GM19240 (cell line): ENCODE measurements at regions not wholly inside any gene's neighbourhood (a gene's known extent, or its start where the extent isn't known, plus 50 kb on each side); places are given as distances from the start of the nearest gene placed in this dataset.

Experiments
- DNase-seq: peaks from one replicate; pipeline ENCODE4 v3.0.0; 2011; ENCODE audit warnings: low spot score; ENCODE audit not compliant: insufficient read length

DNA sequence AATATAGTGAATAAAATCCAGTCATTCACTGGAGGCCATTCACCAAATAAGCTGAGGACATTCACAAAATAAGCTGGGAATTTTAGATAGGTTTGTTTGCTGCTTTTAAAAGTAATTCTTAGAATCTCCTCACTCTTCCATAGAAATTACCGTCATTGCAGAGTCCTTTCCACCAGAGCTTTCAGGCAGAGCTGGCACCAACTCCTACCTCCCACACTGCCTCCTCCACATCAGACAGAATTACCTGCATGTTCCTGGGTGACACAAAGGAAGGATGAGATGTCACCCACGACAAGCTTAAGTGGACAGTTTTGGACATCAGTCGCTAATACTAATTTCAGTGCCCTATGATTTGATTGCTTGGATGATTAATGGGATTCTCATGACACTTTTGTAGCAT lies 1113.2 kb downstream of the IGSF11 start:
- DNase-seq = no peak

DNA sequence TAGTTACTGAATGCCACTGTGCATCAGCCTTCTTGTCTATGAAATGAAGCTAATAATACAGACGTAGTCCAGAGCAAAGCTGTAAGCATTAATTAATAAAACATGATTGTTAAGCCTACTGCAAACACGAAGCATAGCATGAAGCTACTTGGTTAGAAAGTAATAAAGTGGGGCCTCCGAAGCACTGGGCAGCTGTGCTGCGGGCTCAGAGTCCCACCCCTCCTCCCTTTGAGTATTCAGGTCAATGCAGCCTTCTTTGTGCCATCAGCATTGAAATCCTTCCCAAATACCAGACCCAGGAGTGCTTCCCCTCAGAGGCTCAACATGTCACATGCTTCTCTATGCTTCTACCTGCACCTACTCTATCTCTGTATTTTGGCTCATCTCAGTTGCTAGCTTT lies 1112.6 kb downstream of the IGSF11 start:
- no peak for DNase-seq

DNA sequence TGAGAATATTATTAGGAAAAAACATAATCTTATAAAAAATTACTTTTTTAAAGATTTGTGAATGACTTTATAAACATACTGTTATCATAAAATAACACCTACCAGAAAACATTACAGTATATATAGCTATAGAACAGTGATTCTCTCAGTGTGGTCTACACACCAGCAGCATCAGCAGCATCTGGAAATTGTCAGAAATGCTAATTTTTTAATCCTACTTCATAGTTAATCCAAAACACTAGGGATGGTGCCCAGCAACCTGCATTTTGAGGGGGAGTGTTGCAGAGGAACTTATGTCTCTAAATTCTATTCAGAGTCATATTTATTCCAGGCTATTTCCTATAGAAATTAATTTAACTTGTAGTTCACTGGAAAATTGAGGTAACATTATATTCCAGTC lies 1107.8 kb downstream of the IGSF11 start:
- no peak for DNase-seq

DNA sequence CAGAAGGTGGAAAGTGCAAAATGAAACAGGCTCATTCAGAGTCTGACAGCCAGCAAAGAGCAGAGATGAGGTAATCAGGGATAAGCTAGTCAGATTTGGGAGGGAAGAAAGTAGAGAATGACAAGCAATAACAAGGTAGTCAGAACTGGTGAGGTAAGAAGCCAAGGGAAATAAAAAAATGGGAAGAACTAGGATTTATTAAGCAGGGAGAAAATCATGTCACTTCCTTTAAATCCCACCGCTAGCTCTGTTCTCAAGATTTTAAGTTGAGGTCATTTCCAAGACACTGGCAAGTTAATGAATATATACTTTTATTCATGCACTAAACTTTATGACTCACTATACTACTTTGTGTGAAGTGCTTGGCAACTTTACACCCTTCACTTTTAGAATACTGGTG lies 1106.8 kb downstream of the IGSF11 start:
- no peak for DNase-seq

DNA sequence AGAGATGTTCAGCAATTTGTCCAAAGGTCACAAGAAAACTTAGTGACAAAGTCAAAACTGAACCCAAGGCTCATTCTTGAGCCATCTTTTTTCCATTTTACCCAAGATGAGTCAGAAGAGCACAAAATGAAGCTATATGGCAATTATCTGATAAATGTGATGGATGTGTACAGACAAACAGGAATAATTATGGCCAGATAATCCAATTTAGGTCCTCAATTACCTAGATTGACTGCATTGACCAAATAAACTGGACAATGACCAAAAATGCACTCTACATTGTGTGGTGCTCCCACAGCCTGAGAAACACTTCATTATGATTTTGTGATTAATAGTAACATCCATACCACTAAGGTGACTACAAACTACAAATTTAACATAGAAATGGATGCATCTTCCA lies 1105.8 kb downstream of the IGSF11 start:
- no peak for DNase-seq

DNA sequence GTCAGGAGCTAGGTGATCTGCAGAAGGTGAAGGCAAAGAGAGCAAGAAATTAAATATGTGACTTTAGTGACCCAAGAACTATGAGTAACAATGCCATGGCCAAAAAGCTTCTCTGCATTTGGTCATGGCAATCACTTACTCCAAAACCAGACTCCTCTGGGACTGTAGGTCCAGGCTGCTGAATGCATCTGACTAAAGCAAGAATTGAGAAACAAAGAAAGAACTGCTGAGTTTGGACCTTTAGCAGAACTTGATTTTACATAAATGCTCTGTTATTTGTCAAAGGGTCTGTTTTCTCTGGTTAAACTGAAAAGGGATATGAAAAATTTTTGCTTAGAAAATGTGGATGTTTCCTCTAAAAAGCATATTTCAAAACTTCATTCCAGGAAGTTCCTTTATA lies 1102.2 kb downstream of the IGSF11 start:
- DNase-seq = no peak

DNA sequence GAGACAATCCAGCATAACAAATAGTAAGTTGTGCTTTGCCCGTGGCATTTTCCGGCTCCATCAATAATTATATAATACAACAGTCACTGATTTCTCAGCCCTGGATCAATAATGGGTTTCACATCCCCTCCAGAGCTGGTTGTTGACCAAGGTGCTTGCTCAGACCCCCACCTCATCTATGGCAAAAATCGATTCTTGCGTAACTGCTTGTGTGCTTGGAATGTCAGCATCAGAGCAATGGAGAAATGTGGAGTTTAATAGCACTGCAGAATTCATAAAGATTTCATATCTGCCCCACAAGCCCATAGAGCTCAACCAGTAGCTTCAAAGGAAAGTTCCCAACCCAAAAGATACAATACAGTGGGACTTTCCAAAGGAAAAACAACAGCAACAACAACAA lies 1098.5 kb downstream of the IGSF11 start:
- DNase-seq = no peak

DNA sequence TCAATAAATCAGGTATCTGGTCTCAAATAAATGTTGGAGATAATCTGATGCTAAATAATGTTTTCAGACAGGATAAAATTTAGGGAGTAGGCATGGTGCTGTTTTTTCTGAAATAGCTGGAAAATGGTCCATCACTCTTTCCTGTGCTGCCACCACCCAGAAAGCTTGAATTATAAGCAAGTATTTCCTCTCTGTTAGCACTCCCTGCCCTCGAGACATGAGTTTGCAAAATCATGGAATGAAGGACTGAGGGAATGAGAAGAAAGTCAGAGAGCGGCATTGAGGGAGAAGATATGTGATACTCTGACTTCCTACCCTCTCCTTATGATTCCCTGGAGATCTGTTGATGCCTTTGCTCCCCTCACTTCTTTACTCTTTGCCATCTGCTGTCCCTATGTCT lies 1095.7 kb downstream of the IGSF11 start:
- no peak for DNase-seq

DNA sequence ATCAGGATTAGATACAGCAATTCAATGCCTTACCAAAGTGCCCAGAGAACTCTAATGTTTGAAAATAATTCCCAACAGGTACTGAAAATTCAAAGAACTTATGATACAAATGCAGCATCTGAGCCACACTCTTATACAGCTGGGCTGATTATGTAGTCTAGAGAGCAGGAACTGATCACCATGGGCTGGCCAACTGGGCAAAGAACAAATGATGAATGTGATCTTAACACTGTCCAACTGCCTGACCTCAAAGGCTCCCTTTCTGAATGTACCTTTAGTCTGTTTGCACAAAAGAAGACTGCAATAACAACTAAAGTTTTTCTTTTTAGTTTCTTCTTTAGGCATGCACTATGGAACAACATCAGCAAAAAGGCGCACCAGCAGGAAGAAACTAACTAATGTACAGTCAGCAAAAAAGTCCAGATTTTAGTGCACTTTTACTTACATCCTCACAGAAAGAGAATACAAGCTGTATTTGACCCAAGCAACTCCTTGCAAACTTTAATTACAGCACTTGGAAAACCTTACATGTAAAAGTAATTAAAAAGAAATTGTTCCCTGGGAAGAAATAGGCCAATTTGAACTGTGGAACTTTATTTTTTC lies 1095.1 kb downstream of the IGSF11 start:
- DNase-seq = no peak

DNA sequence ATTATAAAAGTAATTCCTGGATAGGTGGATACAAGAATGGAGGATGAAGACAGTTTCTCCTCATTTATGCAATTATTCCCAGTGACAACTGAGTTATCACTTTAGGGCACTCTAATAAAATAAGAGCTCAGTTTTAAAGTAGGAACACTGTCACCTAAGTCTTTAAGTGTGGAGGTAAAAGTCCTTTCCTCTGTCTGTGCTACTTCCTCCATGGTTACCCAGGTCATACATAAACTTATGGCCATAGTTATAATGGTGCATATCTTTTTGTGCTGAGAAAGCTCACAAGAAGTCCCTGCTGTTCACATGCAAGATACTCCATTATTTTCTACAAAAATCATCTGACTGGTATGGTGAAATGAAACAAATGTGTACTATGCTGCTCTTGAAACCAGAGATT lies 1093.6 kb downstream of the IGSF11 start:
- DNase-seq = no peak

DNA sequence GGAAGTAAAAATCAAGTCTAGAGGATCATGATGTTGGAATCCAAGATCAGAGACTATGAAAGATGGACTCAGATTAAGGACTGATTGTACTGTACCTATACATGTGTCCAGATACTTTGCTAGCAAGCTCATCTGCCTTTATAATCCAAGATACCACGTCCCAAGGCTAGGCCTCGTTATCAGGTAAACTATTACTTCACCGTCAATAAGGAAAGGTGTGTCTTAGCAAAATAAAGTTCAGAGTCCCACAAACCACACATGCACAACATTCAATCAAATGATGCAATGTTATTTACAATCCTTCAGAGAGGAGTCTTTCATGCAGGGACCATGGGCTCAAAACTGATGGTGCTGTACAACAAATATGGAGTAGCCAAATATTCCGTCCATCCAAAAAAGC lies 1092.9 kb downstream of the IGSF11 start:
- DNase-seq = no peak

DNA sequence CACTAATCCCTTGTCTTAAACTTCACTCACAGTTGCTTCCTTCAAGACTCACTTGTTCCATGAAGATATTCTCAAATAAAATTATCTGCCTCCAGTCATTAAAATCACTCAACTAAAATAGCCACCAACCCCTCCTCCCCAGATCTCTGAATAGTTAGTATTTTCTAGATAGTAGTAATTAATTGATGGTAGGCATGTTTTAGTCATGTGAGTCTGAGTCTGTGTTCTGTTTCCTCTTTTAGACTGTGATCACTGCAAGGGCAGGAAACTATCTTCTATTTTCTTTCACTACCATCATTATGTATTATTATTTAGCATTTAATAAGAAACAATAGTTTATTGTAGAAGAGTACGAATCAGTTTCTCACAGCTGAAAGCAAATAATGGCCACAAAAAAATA lies 1080.5 kb downstream of the IGSF11 start:
- no peak for DNase-seq

DNA sequence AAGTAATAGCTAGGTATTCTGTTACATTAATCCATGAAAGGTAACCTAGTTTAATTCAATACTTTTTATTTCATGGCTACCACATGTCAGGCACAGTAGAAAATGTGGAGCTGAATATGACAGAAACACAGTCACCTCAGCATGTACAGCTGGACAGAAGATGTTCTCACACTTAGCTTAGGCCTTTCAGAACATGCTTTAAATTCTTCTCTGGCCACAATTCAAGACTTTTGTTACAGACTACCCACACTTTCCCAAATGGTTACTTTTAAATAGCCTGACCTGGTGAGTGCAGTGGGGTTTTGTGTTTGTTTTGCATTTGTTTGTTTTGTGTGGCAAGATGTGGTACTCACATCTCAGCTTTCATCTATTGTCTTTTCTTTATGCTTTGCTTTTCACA lies 1079.5 kb downstream of the IGSF11 start:
- no peak for DNase-seq

DNA sequence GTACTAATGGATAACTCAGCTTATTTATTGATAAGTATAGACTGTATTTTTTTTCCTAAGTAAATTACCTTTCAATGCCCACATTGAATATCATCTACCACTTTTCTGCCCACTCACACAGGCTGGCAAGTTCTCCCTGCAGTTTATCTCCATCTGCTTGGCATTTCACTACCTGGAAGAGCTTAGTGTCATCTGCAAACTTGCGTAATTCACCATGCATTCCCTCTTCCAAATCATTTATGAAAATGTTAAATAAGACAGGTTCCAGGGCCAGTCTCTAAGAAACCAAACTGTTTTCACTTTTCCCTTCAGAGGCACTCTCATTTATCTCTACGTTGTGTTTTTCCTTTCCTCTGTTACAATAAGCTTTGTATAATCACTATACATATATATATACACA lies 1076.6 kb downstream of the IGSF11 start:
- DNase-seq = no peak

DNA sequence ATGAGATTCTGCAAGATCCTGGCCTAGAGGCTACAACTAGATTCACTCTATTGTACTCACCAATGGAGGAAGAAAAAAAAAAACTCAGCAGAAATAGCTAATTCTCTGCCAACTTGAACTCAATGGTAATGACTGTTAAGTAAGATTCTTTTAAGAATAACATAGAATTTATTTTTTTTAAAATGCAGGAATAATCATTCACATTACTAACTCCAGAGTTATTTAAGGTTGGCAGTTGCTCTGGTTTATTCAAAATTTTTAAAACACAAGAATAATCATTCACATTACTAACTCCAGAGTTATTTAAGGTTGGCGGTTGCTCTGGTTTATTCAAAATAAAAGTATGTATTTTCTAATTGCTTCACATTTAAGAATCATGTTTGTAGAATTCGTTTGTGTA lies 1071.9 kb downstream of the IGSF11 start:
- no peak for DNase-seq

DNA sequence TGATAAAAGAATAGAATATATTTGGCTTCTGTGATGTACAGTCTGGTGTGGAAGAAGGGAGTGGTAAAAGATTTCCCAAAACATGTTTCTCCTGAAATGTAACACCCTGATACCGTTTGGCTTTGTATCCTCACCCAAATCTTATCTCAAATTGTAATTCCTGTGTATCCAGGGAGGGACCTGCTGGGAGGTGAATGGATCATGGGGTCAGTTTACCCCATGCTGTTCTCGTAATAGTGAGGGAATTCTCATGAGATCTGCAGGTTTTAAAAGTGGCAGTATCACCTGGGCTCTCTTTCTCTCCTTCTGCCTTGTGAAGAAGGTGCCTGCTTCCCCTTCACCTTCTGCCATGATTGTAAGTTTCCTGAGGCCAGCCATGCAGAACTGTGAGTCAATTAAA lies 1070.8 kb downstream of the IGSF11 start:
- no peak for DNase-seq

DNA sequence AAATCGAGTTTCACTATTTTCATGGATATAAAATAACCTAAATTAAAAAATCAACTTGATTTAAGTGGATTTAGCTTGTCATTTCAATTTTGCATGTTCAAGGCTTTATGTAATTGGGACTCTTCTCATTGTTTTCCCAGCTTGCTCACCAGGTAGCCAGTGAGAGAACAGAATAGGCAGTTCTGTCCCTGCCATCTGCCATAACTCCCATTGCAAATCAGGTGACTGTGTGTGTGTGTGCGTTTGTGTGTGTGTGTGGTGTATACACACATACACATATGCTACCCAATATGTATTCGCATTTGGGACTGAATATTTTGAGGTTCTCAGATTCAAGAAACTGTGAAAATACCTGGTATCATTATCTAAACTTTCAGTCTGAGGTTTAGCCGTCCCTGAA lies 1069.8 kb downstream of the IGSF11 start:
- no peak for DNase-seq

DNA sequence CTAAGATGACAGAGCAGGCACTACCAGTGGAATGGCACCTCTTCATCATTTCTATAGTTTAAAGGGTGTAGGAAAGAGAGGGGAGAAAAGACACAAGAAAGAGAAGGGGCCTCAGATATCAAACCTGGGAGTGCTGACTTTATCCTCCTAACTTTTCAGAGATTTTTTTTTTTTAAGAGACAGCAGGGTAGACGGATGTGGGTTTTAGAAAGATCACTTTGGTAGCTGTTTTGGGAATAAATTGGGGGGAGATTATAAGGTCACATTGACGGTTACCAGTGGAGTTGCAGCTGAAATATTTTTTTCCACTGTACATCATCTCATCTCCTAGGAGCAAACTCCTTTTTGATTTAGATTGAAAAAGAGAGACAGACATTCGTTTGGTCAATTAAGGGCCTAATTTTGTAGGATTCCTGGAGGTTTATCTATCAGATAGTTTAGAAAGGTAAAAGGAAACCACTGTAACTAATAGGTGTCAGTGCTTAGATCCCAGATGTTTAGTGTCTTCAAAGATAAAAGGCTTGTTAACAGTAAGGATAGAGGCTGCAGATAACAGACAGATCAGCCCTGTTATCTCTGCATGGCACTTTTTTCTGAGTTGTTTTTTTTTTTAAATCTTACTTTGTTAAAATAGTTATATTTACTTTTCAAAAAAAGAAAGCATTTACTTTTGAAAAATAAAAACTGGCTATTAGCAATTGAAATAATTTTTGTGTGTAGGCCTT lies 1057.0 kb downstream of the IGSF11 start:
- no peak for DNase-seq

DNA sequence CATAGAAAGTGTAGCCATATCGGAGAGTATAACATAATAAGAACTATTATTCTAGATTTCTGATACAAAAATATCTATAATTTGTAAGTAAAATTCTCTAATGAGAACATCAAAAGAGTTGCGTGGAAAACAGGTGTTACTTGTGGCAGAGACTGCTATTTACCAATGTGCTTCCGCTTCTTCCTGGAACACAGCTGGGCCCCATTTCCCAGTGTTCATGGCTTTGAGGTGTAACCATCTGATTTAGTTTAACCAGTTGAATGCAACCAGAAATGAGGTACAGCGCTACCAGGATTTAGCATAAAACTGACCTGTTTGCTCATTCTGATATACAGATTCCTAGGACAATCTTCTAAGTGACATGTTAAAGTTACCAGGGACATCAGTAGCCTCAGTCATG lies 1055.2 kb downstream of the IGSF11 start:
- no peak for DNase-seq

DNA sequence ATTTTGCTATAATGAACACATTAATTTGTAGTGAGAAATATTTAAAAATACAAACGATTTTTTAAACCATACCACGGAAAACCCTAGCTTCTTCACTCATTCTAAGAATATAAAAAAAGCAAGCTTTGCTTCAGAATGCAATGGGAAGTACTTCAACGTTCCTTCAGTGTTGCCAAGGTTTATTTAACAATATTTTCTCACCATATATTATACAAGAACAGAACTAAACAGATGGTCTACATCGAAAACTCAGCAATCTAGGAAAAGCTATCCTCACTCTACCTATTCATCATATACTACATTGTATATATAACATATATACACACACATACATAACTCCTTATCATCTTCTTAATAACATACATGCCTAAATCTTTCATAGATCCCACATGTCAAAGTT lies 1047.4 kb downstream of the IGSF11 start:
- DNase-seq = no peak

DNA sequence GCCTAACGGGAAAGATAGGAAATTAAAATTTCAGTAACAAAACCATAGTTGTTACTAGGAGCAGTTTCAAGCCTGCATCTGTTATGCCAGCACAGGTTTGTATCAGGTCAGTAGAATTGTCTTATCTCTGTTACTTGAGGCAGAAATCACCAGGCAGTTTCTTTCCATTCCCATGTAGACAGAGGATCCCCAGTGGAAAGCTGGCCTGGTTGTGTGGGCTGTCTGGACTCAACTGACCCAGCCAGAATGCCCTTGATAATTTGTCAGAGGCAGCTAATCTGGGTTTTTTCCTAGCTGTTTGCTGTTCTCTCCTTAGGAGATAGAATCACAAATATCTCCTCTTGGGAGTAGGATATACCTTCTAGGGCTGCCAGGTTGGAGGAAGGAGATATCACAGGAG lies 1044.7 kb downstream of the IGSF11 start:
- DNase-seq = no peak

DNA sequence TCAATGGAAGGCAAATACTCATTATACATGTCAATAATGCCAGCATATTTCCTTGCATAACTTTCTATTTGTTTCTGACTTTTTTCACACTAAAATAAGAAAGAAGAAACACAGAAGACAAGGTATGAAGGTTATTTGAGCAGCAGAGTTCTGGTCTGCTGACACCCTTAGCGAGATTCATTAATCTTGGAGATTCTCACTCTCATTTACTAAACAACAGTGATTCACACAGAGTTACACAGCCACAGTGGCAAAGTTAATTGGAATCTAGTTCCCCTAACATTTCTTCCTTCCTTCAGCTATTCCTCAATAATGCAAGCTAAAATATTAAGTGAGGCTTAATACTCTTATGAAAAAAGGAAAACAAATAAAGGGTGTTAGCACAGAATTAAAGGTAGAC lies 1044.0 kb downstream of the IGSF11 start:
- no peak for DNase-seq

DNA sequence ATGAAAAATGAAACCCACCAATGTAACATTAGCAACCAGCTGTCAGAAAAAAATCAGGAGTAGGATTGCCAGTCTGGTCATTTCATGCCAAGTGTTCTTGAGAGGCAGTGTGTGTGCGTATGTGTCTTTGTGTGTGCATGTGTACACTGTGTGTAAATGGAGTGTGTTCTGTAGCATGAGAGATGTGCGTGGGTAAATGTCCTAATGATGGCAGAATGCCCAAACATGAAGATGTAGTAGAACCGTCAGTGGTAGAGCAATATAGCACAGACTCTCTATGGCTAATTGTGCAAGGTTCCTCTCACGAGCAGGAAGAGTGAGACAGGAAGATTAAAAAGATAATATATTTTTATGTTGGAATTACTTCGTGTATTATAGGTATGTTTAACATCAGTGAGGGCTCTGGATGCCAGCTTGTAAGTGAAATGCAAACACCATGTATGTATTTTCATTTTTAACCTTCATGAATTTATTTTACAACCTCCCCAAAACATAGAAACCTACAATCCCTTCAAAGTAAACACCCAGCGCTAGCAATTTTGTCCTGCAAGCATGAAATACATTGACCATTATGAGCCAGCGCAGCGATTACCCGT lies 1038.7 kb downstream of the IGSF11 start:
- DNase-seq = no peak
